NCI-H774 (cell line): ENCODE measurements at regions not wholly inside any gene's neighbourhood (a gene's known extent, or its start where the extent isn't known, plus 50 kb on each side); places are given as distances from the start of the nearest gene placed in this dataset.
A peak's percentile ranks its signal among the peaks of the same experiment; 100 is the strongest.
"Not testable (repeated sequence)": the region's sequence is repeated elsewhere in the genome, so short reads cannot be mapped to it uniquely, and the experiment has no call there.

Experiments used
- DNase-seq: peaks from one replicate; lab custom pipeline; 2025; lab: John Stamatoyannopoulos, UW

DNA sequence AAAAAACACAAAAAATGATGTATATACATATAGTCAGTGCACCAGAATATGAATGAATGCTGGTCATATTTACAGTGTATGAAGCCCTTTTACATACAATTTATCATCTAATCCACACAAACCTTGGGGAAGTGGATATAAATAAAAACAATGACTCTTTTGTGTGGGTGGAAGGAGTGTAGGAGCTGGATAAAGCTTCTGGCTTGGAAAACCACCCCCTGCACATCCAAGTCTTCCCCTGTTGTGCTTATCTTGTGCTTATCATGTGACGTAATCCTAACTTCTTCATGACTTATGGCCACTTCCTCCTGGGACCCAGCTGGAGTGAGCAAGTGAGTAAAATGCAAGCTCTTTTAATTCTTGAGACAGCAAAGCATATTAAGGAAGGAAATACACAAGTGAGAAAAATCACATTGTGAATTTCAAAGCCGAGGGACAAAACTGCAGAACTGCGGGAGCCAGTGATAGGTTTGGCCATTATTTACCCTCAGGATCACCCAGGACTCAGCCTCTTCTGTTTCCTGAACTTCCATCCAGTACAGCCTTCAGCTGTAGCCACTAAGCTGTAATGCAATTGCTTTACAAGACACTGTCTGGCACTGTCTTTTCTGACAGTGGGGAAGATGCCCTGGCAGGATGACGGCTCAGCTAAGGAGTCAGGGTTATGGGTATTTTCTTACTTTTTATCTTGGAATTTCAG lies 104.0 kb upstream of the PPM1J start:
- no peak for DNase-seq

DNA sequence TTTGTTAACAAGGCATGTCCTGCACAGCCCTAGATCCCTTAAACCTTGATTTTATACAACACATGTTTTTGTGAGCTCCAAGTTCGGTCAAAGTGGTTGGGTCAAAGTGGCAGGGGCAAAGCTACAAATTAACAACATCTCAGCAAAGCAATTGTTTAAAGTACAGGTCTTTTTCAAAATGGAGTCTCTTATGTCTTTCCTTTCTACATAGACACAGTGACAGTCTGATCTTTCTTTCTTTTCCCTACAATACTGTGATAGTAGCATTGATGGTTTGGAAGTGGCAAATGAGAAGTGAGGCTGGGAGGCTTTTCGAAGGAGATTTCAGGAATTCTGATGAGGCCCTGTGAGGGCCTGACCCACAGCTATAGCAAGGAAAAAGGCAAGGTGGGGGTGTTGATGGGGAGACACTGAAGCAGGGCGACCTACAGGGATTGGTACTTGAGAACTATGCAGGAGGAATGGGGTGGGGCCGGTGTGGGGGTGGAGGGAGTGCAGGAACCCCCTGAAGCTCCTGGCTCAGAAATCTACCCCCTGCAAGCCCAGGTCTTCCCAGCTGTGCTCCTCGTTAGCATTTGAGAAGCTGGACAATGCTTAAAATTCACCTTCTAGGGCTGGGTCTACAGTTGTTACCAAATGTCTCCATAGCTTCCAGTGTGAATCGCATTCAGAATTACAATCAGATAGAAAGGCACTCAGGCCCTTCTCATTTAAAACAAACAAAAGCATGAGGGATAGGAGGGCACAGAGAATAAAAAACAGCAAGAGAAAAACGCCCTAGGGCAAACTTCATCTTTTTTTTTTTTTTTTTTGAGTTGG lies 102.6 kb upstream of the PPM1J start:
- no peak for DNase-seq

DNA sequence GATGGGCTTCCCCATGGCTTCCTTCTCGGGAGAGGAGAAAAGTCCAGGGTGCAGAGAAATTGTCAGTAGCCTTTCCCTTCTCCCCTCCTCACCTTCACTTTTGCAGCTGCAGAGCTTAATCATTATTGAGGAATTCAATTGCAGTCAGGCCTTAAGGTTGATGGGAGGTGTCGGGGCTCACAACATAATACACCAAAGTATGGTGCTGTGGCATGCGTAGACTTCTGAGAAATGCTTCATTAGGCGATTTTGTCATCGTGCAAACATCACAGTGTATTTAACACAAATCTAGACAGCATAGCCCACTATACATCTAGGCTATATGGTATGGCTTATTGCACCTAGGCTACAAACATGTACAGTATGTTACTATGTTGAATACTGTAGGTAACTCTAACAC lies 100.2 kb upstream of the PPM1J start:
- DNase-seq: no peak

DNA sequence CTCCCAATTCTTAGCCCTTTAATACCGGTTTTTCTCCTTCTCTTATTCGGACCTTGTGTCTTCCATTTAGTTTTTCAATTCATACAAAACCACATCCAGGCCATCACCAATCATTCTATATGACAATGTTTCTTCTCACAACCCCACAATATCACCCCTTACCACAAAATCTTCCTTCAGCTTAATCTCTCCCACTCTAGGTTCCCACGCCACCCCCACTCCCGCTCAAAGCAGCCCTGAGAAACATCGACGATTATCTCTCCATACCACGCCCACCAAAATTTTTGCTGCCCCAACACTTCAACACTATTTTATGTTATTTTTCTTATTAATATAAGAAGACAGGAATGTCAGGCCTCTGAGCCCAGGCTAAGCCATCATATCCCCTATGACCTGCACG lies 99.5 kb upstream of the PPM1J start:
- not testable (repeated sequence) for DNase-seq

DNA sequence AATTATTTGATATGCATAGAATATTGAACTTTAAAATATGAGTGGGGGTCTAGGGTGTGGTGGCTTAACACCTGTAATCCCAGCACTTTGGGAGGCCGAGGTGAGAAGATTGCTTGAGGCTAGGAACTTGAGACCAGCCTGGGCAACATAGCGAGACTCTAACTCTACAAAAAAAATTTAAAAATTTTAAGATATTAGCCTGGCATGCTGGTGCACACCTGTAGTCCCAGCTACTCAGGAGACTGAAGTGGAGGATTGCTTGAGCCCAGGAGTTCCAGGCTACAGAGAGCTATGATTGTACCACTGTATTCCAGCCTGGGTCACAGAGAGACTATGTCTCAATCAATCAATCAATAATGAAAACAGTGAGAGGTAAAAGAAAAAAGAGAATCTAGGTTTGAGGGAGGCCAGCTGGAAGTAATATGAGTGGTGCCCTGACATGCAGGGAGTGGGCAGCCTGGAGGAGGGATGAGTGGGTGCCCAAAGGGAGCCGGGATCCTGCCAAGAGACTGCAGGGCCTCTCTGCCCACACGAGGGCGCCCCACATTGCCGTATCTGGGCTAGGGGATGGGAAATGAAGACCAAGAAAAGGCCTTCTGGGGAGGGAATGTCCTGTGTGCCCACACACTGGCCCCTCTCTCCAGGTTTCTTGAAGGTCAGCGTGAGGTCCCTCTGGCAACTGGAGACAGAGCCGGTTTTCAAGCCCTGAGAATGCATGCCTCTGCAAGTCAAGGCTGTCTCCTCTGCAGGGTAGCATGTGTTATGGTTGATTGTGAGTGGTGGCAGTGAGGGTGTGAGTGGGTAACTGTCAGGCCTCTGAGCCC lies 93.9 kb upstream of the PPM1J start:
- peak; percentile 30 for DNase-seq

DNA sequence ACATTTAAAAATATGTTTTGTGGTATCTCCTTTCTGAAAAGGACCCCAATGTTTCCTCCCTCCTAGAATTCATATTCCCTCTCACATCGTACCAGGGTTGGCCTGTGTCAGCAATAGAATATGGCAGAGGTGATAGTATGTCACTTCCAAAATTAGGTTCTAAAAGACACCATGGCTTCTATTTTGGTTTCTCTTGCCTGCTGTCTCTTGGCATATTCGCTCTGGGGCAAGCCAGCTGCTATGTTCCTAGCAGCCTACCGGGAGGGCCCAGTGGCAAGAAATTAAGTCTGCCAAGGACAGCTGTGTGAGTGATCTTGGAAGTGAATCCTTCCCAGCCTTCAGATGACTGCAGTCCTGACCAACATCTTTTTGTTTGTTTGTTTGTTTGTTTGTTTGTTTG lies 92.9 kb upstream of the PPM1J start:
- DNase-seq: no peak

DNA sequence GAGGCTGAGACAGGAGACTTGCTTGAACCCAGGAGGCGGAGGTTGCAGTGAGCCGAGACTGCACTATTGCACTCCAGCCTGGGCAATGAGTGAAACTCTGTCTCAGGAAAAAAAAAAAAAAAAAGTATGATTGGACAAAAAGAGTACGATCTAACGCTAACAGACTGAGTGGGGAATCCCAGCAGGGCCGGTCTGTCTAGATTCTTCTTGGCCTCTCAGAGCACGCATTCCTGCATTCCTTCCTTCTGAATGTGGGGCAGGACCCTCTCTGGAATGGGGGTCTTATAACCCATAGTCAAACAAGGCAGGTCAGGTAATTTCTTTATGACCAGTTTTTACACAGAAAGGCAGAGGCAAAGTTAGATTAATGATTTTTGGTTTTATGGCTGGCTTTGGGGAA lies 92.0 kb upstream of the PPM1J start:
- DNase-seq: no peak

DNA sequence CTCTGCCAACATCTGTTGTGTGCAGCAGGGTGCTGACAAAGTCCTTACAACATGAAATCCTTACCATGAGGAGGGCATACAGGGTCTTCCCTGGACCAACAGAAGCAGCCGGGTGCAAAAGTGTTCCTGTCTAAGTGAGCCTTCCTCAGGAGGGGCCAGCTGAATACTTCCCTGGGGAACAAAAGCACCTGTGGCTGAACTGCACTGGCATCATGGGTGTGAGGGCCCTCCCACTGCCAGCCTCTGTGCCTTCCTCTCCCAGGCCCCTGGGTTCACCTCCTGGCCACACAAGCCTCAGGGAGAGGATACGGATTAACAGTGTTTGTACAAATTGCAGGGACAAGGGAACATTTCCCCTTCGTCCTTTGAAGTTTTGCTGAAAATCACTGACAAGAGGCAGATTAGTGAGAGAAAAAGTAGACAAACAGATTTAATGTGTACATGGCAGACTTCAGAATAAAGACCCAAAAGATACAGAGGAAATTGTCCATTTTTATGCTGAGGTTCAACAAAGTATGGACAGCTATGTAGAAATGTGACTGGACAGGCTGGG lies 91.0 kb upstream of the PPM1J start:
- no peak for DNase-seq

DNA sequence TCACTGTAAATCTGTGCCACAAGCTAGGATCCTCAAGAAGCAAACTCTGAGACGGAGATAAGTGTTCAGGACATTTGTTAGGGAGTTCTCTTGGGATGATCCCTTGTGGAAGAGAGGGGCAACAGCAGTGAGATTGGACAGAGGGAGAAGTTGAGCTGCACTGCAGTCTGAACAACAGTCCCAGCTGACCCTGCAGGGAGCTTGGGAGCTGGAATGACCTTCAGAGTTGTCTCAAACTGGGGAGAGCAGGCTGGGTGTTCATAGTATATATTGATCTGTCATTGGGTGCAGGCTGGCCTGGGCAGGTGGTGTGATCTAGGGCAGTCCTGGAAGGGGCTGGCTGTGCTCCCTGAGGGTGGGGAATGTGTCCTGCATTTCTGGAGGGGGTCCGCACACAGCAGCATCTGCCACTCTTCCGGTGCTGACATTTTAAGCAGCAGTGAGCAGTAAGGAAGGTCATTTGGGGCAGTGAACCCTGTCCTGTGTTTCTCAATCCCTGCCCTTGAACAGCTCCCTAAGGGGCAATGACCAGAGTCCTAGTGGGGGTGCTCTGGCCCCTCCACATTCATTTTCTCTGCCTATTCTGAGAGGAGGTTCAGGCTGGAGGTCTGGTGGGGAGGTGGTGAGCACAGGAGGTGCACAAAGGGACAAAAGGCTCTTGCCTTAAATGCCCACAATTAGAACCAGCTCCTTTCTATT lies 90.2 kb upstream of the PPM1J start:
- DNase-seq: no peak

DNA sequence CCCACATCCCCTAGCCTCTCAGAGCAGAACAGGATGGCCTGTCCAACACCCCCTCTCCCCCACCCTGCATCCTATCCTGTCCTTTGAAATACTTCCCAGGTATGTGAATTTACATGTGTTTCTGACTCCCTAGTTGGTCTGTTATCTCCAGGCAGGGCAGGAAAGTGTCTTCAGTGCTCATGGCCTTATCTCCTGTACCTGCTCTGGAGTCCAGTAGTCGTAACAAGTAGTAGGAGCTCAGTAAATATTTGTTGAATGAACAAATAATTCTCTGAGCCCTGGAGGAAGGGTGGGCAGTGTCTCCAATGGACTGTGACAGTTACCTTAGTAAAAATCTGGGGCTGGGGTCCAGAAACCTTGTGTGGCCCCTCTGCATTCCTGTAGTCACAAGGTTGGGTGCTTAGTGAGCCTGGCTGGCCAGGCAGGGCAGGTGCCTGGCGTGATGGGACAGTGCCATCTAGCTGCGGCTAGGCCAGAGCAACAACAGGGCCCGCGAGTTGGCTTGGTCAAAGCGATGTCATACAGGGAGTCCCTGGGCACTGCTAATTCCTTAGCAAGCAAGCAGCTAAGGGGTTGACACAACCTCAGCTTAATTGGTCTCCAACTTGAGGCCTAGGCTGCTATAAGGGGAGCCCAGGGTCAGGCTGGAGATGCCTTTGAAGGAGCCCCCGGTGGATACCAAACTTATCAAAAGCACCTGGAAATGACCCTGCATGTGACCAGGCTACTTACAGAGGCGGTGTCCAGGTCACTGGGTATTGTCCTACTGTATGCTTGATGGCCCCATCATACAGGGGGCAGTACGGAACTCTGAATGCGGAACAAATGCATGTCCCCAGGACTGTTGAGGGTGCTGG lies 89.0 kb upstream of the PPM1J start:
- DNase-seq: peak; percentile 44

DNA sequence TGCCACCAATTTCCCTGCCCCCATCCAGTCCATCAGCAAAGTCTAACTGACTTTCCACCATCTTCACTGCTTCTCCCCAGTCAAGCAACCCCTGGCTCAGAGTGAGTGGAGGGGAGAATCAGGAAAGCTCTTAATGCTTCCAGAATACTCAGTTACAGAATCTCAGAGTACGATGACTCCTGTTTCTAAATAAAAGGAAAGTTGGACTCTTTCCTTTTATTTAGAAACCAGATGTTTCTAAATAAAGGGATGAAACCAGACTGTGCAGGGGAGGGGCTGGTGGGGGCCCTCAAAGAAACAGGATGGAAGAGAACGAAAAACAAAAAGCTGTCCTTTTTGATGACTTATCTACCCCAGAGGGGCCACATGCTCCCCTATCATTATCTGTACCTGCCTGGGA lies 85.2 kb upstream of the PPM1J start:
- DNase-seq: no peak

DNA sequence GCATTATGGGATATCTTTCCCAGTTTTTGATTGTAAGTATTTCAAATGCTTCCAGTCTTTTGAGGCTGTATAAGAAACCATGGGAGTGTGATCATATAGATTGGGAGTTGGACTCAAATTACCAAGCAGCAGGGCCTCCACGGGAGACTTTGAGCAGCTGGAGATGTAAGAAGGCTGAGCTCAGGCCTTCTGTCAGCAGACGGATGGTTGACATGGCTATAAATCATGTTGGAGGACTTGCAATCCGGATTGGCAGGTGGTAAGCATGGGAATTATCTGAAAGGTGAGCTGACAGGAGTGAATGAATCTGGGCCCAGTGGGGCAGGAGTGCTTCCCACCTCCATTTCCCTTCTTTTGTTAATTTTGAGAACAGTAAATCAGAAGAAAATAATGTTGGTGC lies 83.2 kb upstream of the PPM1J start:
- DNase-seq: no peak

DNA sequence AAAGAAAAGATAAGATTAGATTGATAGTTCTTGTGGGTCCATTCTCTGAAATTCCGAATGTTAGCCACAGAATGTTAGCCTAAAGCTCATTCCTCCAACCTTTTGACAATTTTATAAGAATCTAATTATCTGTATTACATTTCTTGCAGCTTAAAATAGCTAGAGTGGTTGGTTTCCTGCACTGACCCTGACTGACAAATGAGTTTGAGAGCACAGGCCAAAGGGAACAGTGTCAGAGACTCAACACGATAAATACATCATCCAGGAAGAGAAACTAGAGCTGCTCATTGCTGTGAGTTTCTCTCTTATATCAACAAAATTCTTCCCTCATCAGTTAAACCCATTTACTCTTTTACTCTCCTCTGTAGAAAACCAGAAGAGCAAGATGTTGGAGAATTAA lies 82.1 kb upstream of the PPM1J start:
- DNase-seq: no peak

DNA sequence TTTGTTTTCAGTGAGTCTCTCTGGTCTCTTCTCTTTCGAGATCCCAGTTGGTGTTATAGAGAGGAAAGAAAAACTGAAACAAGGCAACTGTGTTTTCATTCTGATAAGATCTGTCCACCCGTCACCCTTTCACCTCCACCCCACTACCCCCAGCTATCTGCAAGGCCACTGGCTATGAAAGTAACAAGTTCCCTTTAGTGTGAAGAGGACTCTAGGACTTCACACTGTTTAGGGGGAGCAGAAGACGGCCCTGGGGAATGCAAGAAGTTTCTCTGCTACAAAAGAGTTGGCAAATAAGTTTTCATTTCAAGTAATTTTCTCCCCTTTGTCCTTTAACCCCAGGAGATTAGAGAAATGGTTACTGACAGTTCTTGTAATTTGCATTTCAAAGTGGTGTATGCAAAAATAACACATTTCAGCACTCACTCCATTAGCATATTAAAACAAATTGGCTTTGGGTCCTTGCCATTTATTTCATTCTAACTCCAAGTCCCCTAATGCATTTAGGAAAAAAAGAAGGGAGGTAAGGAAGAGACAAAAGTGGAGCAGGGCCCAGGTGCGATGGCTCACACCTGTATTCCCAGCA lies 79.6 kb upstream of the PPM1J start:
- DNase-seq: no peak

DNA sequence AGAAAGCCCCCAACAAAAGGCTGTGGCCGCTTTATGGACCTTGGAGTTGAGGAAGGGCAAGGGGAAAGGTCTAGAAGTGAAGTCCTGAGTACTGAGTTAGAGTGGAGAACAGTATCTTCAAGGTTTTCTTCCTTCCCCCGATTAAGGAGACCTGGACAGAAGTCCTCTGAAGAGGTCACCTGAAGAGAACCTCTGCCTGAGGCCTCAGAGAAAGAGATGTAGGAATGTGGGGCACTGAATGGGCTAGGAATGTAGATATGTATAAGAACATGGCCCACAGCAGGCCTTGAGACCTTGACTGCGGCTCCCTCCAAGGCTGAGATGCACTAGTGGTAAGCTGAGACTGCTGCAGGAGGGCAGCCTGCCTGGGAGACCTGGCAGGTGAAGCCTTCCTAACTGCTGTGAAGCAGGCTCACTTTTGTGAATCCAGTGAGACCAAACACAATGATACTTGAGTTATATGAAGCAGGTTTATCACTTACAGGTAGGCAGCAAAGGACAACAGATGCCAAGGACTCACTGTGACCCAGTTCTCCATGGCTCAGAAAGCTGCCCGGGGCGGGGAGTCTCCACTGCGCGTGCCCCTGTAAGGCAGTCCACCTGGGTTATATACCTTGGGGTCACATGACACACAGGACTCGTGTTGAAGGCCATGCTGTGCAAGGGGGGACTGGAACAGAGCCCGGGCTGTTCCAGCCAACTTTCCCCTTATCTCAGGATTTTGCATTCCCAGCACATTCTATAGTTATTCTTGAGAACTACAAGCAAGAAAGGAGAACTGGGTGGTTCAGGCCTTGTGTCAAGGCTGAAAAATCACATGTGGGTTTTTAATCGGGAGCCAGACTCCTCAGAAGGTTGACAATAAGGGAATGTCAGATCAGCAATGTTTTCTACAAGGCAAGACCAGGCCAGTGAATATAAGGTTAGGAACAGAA lies 78.8 kb upstream of the PPM1J start:
- DNase-seq: no peak

DNA sequence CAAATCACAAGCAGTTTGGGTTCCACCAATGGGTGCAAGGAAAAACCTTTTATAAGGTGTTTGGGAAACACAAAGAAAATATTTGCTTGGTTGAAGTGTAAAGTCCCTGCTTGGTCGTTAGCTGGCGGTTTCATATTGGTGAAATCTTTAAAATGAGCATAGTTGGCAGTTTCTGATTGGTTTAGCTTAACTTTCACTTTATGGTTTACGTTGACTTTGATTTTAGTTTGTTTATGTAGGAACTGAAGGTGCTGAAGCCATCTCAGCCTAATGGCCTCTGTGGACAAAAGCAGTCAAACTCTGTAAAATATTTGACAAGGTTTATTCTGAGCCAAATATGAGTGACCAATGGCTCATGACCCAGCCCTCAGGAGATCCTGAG lies 76.6 kb upstream of the PPM1J start:
- no peak for DNase-seq

DNA sequence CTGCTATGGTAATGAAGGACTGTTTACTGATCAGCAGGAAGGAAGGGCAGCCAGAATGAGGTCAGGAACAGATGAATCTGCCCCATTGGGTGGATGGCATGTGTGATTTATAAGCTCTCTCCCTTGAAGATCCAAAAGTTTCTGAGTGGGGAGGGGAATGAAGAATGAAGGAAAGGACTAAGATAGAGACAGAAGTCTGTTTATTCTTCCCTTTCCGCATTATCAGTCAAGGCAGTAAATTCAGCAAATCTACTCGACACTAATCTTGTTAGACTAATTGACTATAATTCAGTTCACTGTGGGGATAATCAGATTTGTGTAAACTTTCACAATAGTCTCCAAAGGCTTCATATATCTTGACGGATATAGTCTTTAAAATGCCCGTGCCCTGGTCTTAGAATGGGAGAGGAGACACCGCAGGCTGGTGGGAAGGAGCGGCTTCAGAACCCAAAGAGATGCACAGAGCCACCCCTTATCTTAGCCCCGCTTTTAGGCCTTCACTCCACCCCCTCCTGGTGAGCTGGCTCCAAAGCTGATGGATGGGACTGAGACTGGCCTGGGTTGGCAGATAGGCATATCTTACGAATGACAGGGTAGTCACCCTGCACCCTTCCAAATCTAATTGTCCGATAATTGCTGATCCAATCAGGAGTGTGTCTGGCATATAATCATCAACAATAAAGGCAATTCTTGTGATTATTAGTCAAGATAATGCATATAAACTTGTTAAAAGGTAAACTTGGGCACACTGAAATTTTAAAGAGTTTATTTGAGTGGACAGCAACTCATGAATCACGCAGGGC lies 76.0 kb upstream of the PPM1J start:
- DNase-seq: no peak

DNA sequence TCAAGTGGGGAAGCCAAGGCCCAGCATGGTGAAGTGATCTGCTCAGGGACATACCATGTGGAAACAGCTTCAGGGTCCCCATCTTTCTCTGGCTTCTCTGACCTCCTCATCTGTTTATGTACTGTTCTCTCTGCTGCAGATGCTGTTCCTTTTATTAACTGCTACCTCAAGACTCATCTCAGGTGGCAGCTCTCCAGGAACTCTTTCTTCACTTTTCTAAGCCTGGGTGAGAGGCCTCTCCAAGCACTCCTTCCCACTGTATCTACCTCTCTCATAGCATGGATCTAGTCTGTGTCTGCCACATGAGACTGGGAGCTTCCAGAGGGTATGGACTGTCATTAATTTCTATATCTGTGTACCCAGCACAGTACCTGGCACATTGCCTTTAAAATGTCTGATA lies 73.4 kb upstream of the PPM1J start:
- no peak for DNase-seq

DNA sequence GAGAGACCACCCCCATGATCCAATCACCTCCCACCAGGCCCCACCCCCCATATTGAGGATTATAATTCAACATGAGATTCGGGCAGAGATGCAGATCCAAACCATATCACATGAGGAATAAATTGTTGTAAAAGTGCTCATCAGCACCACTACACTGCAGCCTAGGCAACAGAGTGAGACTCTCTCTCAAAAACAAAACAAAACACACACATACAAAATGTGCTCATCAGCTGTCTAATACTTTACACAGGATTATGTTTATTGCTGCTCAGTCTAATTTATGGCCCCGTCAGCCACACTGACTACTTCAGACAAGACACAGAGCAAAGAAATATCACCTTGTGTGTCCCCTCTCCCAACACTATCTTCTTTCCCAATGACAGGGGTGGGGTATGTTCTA lies 72.9 kb upstream of the PPM1J start:
- DNase-seq: no peak
